Colonic mucosa (tissue), 4 donors: ENCODE measurements at regions not wholly inside any gene's neighbourhood (a gene's known extent, or its start where the extent isn't known, plus 50 kb on each side); places are given as distances from the start of the nearest gene placed in this dataset.
"Not testable (repeated sequence)": the region's sequence is repeated elsewhere in the genome, so short reads cannot be mapped to it uniquely, and the experiment has no call there.

Experiments used
- DNase-seq: peaks from one replicate; pipeline ENCODE4 v3.0.0-alpha.2; 2020
- H3K27ac ChIP-seq: fragments of 200-600 bp; one replicate; pipeline ENCODE4 v1.8.0; 2021
- H3K27me3 ChIP-seq: fragments of 200-600 bp; one replicate; pipeline ENCODE4 v1.8.0; 2021
- H3K36me3 ChIP-seq: fragments of 200-600 bp; one replicate; pipeline ENCODE4 v1.8.0; 2021
- H3K4me1 ChIP-seq: fragments of 200-600 bp; one replicate; pipeline ENCODE4 v1.8.0; 2021; ENCODE audit warnings: mild to moderate bottlenecking
- H3K4me3 ChIP-seq: fragments of 200-600 bp; one replicate; pipeline ENCODE4 v1.8.0; 2021
- H3K9ac ChIP-seq, 2 donors: one replicate each; pipeline ENCODE4 v1.7.0; 2013; ENCODE audit warnings: control low read depth in 2 of 2, low read depth in 2 of 2, low read length in 2 of 2
- H3K9me3 ChIP-seq: fragments of 200-600 bp; one replicate; pipeline ENCODE4 v1.8.0; 2021
- CTCF ChIP-seq: fragments of 200-600 bp; IDR thresholded peaks from one replicate; pipeline ENCODE4 v1.8.0; 2022; ENCODE audit warnings: antibody characterized with exemption, mild to moderate bottlenecking
- intact Hi-C: fragments of 100-400 bp; cut with DNase I; formaldehyde crosslinking; loops from one replicate; pipeline ENCODE4 v1.14.1; 2022
- donor health status: healthy.
- donor health status: DM: no; HTN: no; CAD: no.
- donor health status: DM: no; HTN: no; CAD: no.

DNA sequence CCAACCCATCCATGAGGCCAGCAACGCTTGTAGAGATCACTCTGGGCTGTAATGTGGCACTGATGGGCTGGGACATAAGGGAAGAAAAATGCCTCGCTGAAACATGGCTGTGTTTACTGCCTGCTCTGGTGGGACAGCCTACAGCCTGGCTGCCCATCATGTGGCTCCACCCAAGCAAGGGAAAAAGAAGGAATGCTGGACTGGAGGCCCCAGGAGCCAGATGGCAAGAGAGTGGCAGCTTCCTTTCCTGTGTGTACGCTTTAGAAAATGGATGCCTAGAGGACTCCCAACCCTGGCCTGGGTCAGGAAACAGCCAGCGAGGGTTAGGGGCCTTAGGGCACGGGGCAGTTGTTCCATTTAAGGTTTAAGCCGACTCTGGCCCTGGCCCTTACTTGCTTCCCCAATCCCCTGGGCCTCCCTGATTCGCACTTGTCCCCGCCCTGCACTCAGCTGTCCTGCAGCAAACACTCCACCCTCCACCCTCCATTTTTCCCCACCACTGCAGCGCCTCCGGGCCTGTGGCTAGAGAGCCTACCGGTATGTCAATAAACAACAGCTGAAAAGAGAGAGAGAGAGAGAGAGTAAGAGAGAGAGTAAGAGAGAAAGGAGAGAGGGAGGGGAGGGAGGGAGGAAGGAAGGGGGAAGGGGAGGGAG, 819.4 kb downstream of the SEMA5A start:
- DNase-seq = no peak
- Histone ChIP-seq H3K9me3 (no peaks in the 10 kb centered on the region), H3K27me3 (no peaks in the 10 kb centered on the region), H3K4me3 (no peak overlapping the region), H3K36me3 (no peaks in the 10 kb centered on the region), H3K9ac (no peak overlapping the region), H3K4me1 (no peaks in the 10 kb centered on the region), H3K27ac (no peak overlapping the region)
- intact Hi-C loops = no loop called here
- no peak for TF ChIP-seq CTCF

GRCh38 chr5:8727396-8727795, 818.5 kb downstream of the SEMA5A start:
- intact Hi-C loops = no loop called here
- Histone ChIP-seq H3K9me3 (no peaks in the 10 kb centered on the region), H3K27ac (no peak overlapping the region), H3K9ac (no peak overlapping the region), H3K27me3 (no peaks in the 10 kb centered on the region), H3K4me3 (no peak overlapping the region), H3K4me1 (no peaks in the 10 kb centered on the region), H3K36me3 (no peaks in the 10 kb centered on the region)
- no peak for TF ChIP-seq CTCF
- no peak for DNase-seq

GRCh38 chr5:8729437-8729836, 816.4 kb downstream of the SEMA5A start:
- Histone ChIP-seq H3K4me3 (no peak overlapping the region), H3K9ac (no peak overlapping the region), H3K9me3 (no peaks in the 10 kb centered on the region), H3K27ac (no peak overlapping the region), H3K27me3 (no peaks in the 10 kb centered on the region), H3K36me3 (no peaks in the 10 kb centered on the region), H3K4me1 (no peaks in the 10 kb centered on the region)
- intact Hi-C loops = no loop called here
- TF ChIP-seq CTCF = no peak
- no peak for DNase-seq

- no peaks in the 10 kb centered on the region for H3K9me3 ChIP-seq
- no peaks in the 10 kb centered on the region for H3K27me3 ChIP-seq
- DNase-seq = no peak
- H3K36me3 ChIP-seq = no peaks in the 10 kb centered on the region
- TF ChIP-seq CTCF = no peak
- H3K4me3 ChIP-seq = no peak overlapping the region
- intact Hi-C loops = no loop called here
- H3K27ac ChIP-seq = no peak overlapping the region
- no peak overlapping the region for H3K9ac ChIP-seq
- no peaks in the 10 kb centered on the region for H3K4me1 ChIP-seq
Observed at GRCh38 chr5:8730194-8730593, 815.7 kb downstream of the SEMA5A start.

DNA sequence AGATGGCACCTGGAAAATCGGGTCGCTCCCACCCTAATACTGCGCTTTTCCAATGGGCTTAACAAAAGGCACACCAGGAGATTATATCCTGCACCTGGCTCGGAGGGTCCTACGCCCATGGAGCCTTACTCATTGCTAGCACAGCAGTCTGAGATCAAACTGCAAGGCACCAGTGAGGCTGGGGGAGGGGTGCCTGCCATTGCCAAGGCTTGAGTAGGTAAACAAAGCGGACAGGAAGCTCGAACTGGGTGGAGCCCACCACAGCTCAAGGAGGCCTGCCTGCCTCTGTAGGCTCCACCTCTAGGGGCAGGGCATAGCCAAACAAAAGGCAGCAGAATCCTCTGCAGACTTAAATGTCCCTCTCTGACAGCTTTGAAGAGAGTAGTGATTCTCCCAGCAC, 814.8 kb downstream of the SEMA5A start:
- H3K36me3 ChIP-seq, H3K9me3 ChIP-seq, DNase-seq, H3K9ac ChIP-seq, H3K27me3 ChIP-seq, H3K4me3 ChIP-seq, intact Hi-C loops, H3K4me1 ChIP-seq, H3K27ac ChIP-seq: not testable (repeated sequence)

DNA sequence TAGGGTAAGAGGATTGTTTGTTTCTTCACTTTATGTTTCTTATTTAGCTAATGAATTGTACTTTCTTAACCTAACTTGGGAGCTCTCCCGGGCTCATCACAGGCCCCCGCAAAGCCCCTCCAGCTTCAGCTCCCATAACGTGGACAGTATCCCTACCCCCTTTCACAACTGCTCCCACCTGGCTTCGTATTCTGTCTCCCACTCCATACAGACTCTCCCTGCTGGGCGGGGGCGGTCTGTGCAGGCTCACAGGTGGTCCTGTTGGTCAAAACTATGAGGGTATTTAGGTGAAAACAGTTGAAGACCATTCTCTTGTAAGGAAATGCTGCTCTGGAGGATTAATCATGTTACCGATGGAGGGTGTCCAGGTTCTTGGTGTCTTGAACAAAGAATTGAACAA, 805.3 kb downstream of the SEMA5A start:
- intact Hi-C loops = no loop called here
- H3K27me3 ChIP-seq = no peaks in the 10 kb centered on the region
- no peak overlapping the region for H3K4me3 ChIP-seq
- DNase-seq = no peak
- H3K9me3 ChIP-seq = no peaks in the 10 kb centered on the region
- no peak overlapping the region for H3K9ac ChIP-seq
- no peak overlapping the region for H3K27ac ChIP-seq
- no peak for TF ChIP-seq CTCF
- H3K36me3 ChIP-seq = no peaks in the 10 kb centered on the region
- H3K4me1 ChIP-seq = no peaks in the 10 kb centered on the region
